ENCODE measurements at regions not wholly inside any gene's neighbourhood (a gene's known extent, or its start where the extent isn't known, plus 50 kb on each side); places are given as distances from the start of the nearest gene placed in this dataset.

GRCh38 chr4:123974386-123975149, 578.0 kb downstream of the SPRY1 start:
- DNase-seq (ENCODE audit: low read depth, low spot score) (no peak), FAIRE-seq (no peak)
- H4K20me1 ChIP-seq (ENCODE audit: control insufficient read depth, extremely low read depth, insufficient read depth, low read length), result no peaks in the 10 kb centered on the region
- H3K9me3 ChIP-seq (ENCODE audit: control insufficient read depth, low read depth, low read length), result no peaks in the 10 kb centered on the region
- no peaks in the 10 kb centered on the region for H3K36me3 ChIP-seq (ENCODE audit: control insufficient read depth in 2 of 2, extremely low read depth in 1 of 2, insufficient read depth in 2 of 2, low read length in 2 of 2)
- H3K27ac ChIP-seq (ENCODE audit: control insufficient read depth, insufficient read depth, low read length), result no peak overlapping the region
- dilution Hi-C loops (cut with MboI; ENCODE audit: extremely low pct_ligation_motif_present, low sequenced_read_pairs), result no loop called here
- H3K27me3 ChIP-seq (ENCODE audit: control insufficient read depth, extremely low read depth, insufficient read depth, low read length), result no peaks in the 10 kb centered on the region
- no peak overlapping the region for H3K9ac ChIP-seq (ENCODE audit: control insufficient read depth, extremely low read depth, insufficient read depth, low read length)
- no peak overlapping the region for H3K4me3 ChIP-seq (ENCODE audit: control insufficient read depth in 2 of 3, extremely low read depth in 1 of 3, insufficient read depth in 2 of 3, low read depth in 1 of 3, low read length in 3 of 3)
- H2AFZ ChIP-seq (ENCODE audit: control insufficient read depth, low read length), result no peak overlapping the region
- H3K4me1 ChIP-seq (ENCODE audit: control insufficient read depth, extremely low read depth, insufficient read depth, low read length), result no peaks in the 10 kb centered on the region
- no peak overlapping the region for H3K4me2 ChIP-seq (ENCODE audit: control insufficient read depth, extremely low read depth, insufficient read depth, low read depth, low read length)
- H3K79me2 ChIP-seq (ENCODE audit: control insufficient read depth, insufficient read depth, low read length), result no peaks in the 10 kb centered on the region
- no peaks in the 10 kb centered on the region for H3K9me1 ChIP-seq (ENCODE audit: control insufficient read depth, extremely low read depth, insufficient read depth, low read length)
- TF ChIP-seq EZH2 (IDR thresholded peaks at IDR 0.05; ENCODE audit: low read length), result no peak
- TF ChIP-seq, protein P1, sequence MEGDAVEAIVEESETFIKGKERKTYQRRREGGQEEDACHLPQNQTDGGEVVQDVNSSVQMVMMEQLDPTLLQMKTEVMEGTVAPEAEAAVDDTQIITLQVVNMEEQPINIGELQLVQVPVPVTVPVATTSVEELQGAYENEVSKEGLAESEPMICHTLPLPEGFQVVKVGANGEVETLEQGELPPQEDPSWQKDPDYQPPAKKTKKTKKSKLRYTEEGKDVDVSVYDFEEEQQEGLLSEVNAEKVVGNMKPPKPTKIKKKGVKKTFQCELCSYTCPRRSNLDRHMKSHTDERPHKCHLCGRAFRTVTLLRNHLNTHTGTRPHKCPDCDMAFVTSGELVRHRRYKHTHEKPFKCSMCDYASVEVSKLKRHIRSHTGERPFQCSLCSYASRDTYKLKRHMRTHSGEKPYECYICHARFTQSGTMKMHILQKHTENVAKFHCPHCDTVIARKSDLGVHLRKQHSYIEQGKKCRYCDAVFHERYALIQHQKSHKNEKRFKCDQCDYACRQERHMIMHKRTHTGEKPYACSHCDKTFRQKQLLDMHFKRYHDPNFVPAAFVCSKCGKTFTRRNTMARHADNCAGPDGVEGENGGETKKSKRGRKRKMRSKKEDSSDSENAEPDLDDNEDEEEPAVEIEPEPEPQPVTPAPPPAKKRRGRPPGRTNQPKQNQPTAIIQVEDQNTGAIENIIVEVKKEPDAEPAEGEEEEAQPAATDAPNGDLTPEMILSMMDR (optimal IDR thresholded peaks at IDR 0.05 in 1 of 3, IDR thresholded peaks at IDR 0.05 in 1 of 3, conservative IDR thresholded peaks at IDR 0.05 in 1 of 3; ENCODE audit: extremely low read depth in 1 of 3, insufficient read depth in 2 of 3, low read length in 3 of 3), result no peak

- no peak overlapping the region for H3K4me2 ChIP-seq (ENCODE audit: control insufficient read depth, extremely low read depth, insufficient read depth, low read depth, low read length)
- TF ChIP-seq, protein P1 (optimal IDR thresholded peaks at IDR 0.05 in 1 of 3, IDR thresholded peaks at IDR 0.05 in 1 of 3, conservative IDR thresholded peaks at IDR 0.05 in 1 of 3; ENCODE audit: extremely low read depth in 1 of 3, insufficient read depth in 2 of 3, low read length in 3 of 3), result no peak
- no peak for TF ChIP-seq EZH2 (IDR thresholded peaks at IDR 0.05; ENCODE audit: low read length)
- no peaks in the 10 kb centered on the region for H3K36me3 ChIP-seq (ENCODE audit: control insufficient read depth in 2 of 2, extremely low read depth in 1 of 2, insufficient read depth in 2 of 2, low read length in 2 of 2)
- H4K20me1 ChIP-seq (ENCODE audit: control insufficient read depth, extremely low read depth, insufficient read depth, low read length), result no peaks in the 10 kb centered on the region
- no peaks in the 10 kb centered on the region for H3K79me2 ChIP-seq (ENCODE audit: control insufficient read depth, insufficient read depth, low read length)
- H3K4me1 ChIP-seq (ENCODE audit: control insufficient read depth, extremely low read depth, insufficient read depth, low read length), result no peaks in the 10 kb centered on the region
- dilution Hi-C loops (cut with MboI; ENCODE audit: extremely low pct_ligation_motif_present, low sequenced_read_pairs), result no loop called here
- H3K4me3 ChIP-seq (ENCODE audit: control insufficient read depth in 2 of 3, extremely low read depth in 1 of 3, insufficient read depth in 2 of 3, low read depth in 1 of 3, low read length in 3 of 3), result no peak overlapping the region
- H3K27me3 ChIP-seq (ENCODE audit: control insufficient read depth, extremely low read depth, insufficient read depth, low read length), result no peaks in the 10 kb centered on the region
- DNase-seq (ENCODE audit: low read depth, low spot score), result no peak
- H3K9ac ChIP-seq (ENCODE audit: control insufficient read depth, extremely low read depth, insufficient read depth, low read length), result no peak overlapping the region
- no peak for FAIRE-seq
- no peaks in the 10 kb centered on the region for H3K9me1 ChIP-seq (ENCODE audit: control insufficient read depth, extremely low read depth, insufficient read depth, low read length)
- no peaks in the 10 kb centered on the region for H3K9me3 ChIP-seq (ENCODE audit: control insufficient read depth, low read depth, low read length)
- peak overlapping the region; percentile 63 for H2AFZ ChIP-seq (ENCODE audit: control insufficient read depth, low read length)
- H3K27ac ChIP-seq (ENCODE audit: control insufficient read depth, insufficient read depth, low read length), result no peak overlapping the region
These were observed 579.7 kb downstream of the SPRY1 start for GRCh38 chr4:123976285-123976684.
